ENCODE measurements at regions not wholly inside any gene's neighbourhood (a gene's known extent, or its start where the extent isn't known, plus 50 kb on each side); places are given as distances from the start of the nearest gene placed in this dataset.

- no peak for TF ChIP-seq CTCF (IDR thresholded peaks at IDR 0.05; ENCODE audit: low read depth, low read length)
- no peak overlapping the region for H3K4me3 ChIP-seq (ENCODE audit: low read depth, low read length)
These were observed 536.5 kb upstream of the ZNF462 start for GRCh38 chr9:106326493-106326892.

- TF ChIP-seq CTCF (IDR thresholded peaks at IDR 0.05; ENCODE audit: low read depth, low read length) = no peak
- H3K4me3 ChIP-seq (ENCODE audit: low read depth, low read length) = no peak overlapping the region
These were observed 529.5 kb upstream of the ZNF462 start for GRCh38 chr9:106333481-106333880.

GRCh38 chr9:106334081-106334480, 528.9 kb upstream of the ZNF462 start:
- TF ChIP-seq CTCF (IDR thresholded peaks at IDR 0.05; ENCODE audit: low read depth, low read length) = no peak
- no peak overlapping the region for H3K4me3 ChIP-seq (ENCODE audit: low read depth, low read length)

- H3K4me3 ChIP-seq (ENCODE audit: low read depth, low read length) = no peak overlapping the region
- TF ChIP-seq CTCF (IDR thresholded peaks at IDR 0.05; ENCODE audit: low read depth, low read length) = no peak
These were observed 523.1 kb upstream of the ZNF462 start for GRCh38 chr9:106339882-106340281.

- no peak overlapping the region for H3K4me3 ChIP-seq (ENCODE audit: low read depth, low read length)
- TF ChIP-seq CTCF (IDR thresholded peaks at IDR 0.05; ENCODE audit: low read depth, low read length) = no peak
These were observed 512.2 kb upstream of the ZNF462 start for GRCh38 chr9:106350777-106351176.

- no peak for TF ChIP-seq CTCF (IDR thresholded peaks at IDR 0.05; ENCODE audit: low read depth, low read length)
- no peak overlapping the region for H3K4me3 ChIP-seq (ENCODE audit: low read depth, low read length)
These were observed 506.0 kb upstream of the ZNF462 start for GRCh38 chr9:106356924-106357323.

GRCh38 chr9:106358331-106358730, 504.6 kb upstream of the ZNF462 start:
- H3K4me3 ChIP-seq (ENCODE audit: low read depth, low read length) = no peak overlapping the region
- no peak for TF ChIP-seq CTCF (IDR thresholded peaks at IDR 0.05; ENCODE audit: low read depth, low read length)

Data from WI38 (cell line).